T47D (cell line): ENCODE measurements at regions not wholly inside any gene's neighbourhood (a gene's known extent, or its start where the extent isn't known, plus 50 kb on each side); places are given as distances from the start of the nearest gene placed in this dataset.

Experiments used
- DNase-seq, 2 experiments: peaks; one replicate each; pipeline versions ENCODE4 v3.0.0 to v3.0.0-alpha.2; 2011 to 2012; ENCODE audit warnings: low read depth in 1 of 2, low spot score in 1 of 2
- JUND ChIP-seq: IDR thresholded peaks from 2 replicates; pipeline ENCODE4 v1.6.1; 2012; ENCODE audit warnings: low read depth
- in situ Hi-C: cut with HindIII; loops from 2 replicates; pipeline ENCODE4 v1.10.0; 2016; ENCODE audit warnings: low sequenced_read_pairs, low pct_unique_long_range_greater_than_20kb

GRCh38 chrX:867966-868647 is 237.5 kb downstream of the SHOX start:
- in situ Hi-C loops, result no loop called here

GRCh38 chrX:867502-867901 is 236.9 kb downstream of the SHOX start:
- no peak for TF ChIP-seq JUND
- DNase-seq, result no peak
- in situ Hi-C loops, result no loop called here

More at GRCh38 chrX:867966-868647, 237.5 kb downstream of the SHOX start:
- no peak for TF ChIP-seq JUND
- DNase-seq, result no peak

GRCh38 chrX:866441-866990 is 235.9 kb downstream of the SHOX start:
- TF ChIP-seq JUND, result no peak
- in situ Hi-C loops, result no loop called here
- DNase-seq, result no peak

- in situ Hi-C loops, result no loop called here
- no peak for TF ChIP-seq JUND
- no peak for DNase-seq
Observed at GRCh38 chrX:865422-865821, 234.8 kb downstream of the SHOX start.

GRCh38 chrX:861921-862320 is 231.3 kb downstream of the SHOX start:
- no peak for TF ChIP-seq JUND
- DNase-seq, result no peak
- in situ Hi-C loops, result no loop called here

GRCh38 chrX:861340-861890 is 230.8 kb downstream of the SHOX start:
- TF ChIP-seq JUND, result no peak
- DNase-seq, result no peak
- in situ Hi-C loops, result no loop called here

GRCh38 chrX:859329-859728 is 228.7 kb downstream of the SHOX start:
- DNase-seq, result no peak
- in situ Hi-C loops, result no loop called here
- TF ChIP-seq JUND, result no peak

GRCh38 chrX:858542-859078 is 228.0 kb downstream of the SHOX start:
- in situ Hi-C loops, result no loop called here
- TF ChIP-seq JUND, result no peak
- DNase-seq, result no peak

- TF ChIP-seq JUND, result no peak
- no peak for DNase-seq
- in situ Hi-C loops, result no loop called here
Observed at GRCh38 chrX:857376-857775, 226.8 kb downstream of the SHOX start.

GRCh38 chrX:856566-857290 is 226.1 kb downstream of the SHOX start:
- no peak for TF ChIP-seq JUND
- no peak for DNase-seq
- in situ Hi-C loops, result no loop called here

- in situ Hi-C loops, result no loop called here
Observed at GRCh38 chrX:853304-853703, 222.7 kb downstream of the SHOX start.

GRCh38 chrX:850471-850916 is 219.9 kb downstream of the SHOX start:
- in situ Hi-C loops, result no loop called here
- peak in 1 of 2 experiments; percentile 35 for DNase-seq
- no peak for TF ChIP-seq JUND

More at GRCh38 chrX:853304-853703, 222.7 kb downstream of the SHOX start:
- DNase-seq, result no peak
- TF ChIP-seq JUND, result no peak

GRCh38 chrX:848386-848785 is 217.8 kb downstream of the SHOX start:
- no peak for TF ChIP-seq JUND
- in situ Hi-C loops, result no loop called here
- no peak for DNase-seq
